Midbrain (tissue), 1 donor: ENCODE measurements at regions not wholly inside any gene's neighbourhood (a gene's known extent, or its start where the extent isn't known, plus 50 kb on each side); places are given as distances from the start of the nearest gene placed in this dataset.
"Not testable (repeated sequence)": the region's sequence is repeated elsewhere in the genome, so short reads cannot be mapped to it uniquely, and the experiment has no call there.

ENCODE experiments used
- DNase-seq: peaks from one replicate; lab custom pipeline; 2025; lab: John Stamatoyannopoulos, UW

- no peak for DNase-seq
Observed at GRCh38 chr18:27378431-27379095, 193.5 kb upstream of the CHST9 start.

- DNase-seq = no peak
Observed at GRCh38 chr18:27377251-27377650, 192.1 kb upstream of the CHST9 start.

- DNase-seq = no peak
Observed at GRCh38 chr18:27372386-27372785, 187.3 kb upstream of the CHST9 start.

GRCh38 chr18:27366665-27367064 is 181.6 kb upstream of the CHST9 start:
- DNase-seq = no peak

- no peak for DNase-seq
Observed at GRCh38 chr18:27366151-27366550, 181.0 kb upstream of the CHST9 start.

GRCh38 chr18:27363872-27364271 is 178.8 kb upstream of the CHST9 start:
- DNase-seq = no peak

GRCh38 chr18:27361477-27361876 is 176.4 kb upstream of the CHST9 start:
- no peak for DNase-seq

- DNase-seq = no peak
Observed at GRCh38 chr18:27355308-27355707, 170.2 kb upstream of the CHST9 start.

- DNase-seq = no peak
Observed at GRCh38 chr18:27353273-27353672, 168.2 kb upstream of the CHST9 start.

GRCh38 chr18:27349284-27349882 is 164.3 kb upstream of the CHST9 start:
- DNase-seq = no peak

GRCh38 chr18:27331606-27332005 is 146.5 kb upstream of the CHST9 start:
- no peak for DNase-seq

GRCh38 chr18:27314996-27315395 is 129.9 kb upstream of the CHST9 start:
- no peak for DNase-seq

- DNase-seq = no peak
Observed at GRCh38 chr18:27313678-27314077, 128.6 kb upstream of the CHST9 start.

- DNase-seq = no peak
Observed at GRCh38 chr18:27312853-27313252, 127.7 kb upstream of the CHST9 start.

GRCh38 chr18:27312153-27312552 is 127.0 kb upstream of the CHST9 start:
- DNase-seq = no peak

- no peak for DNase-seq
Observed at GRCh38 chr18:27311114-27311513, 126.0 kb upstream of the CHST9 start.

GRCh38 chr18:27301615-27302378 is 116.7 kb upstream of the CHST9 start:
- no peak for DNase-seq

- no peak for DNase-seq
Observed at GRCh38 chr18:27298214-27298804, 113.2 kb upstream of the CHST9 start.

- not testable (repeated sequence) for DNase-seq
Observed at GRCh38 chr18:27285973-27286562, 101.0 kb upstream of the CHST9 start.

GRCh38 chr18:27278131-27278530 is 93.0 kb upstream of the CHST9 start:
- DNase-seq = no peak

- no peak for DNase-seq
Observed at GRCh38 chr18:27277554-27277953, 92.4 kb upstream of the CHST9 start.

- no peak for DNase-seq
Observed at GRCh38 chr18:27276886-27277285, 91.8 kb upstream of the CHST9 start.
